ENCODE measurements at regions not wholly inside any gene's neighbourhood (a gene's known extent, or its start where the extent isn't known, plus 50 kb on each side); places are given as distances from the start of the nearest gene placed in this dataset.
"Not testable (repeated sequence)": the region's sequence is repeated elsewhere in the genome, so short reads cannot be mapped to it uniquely, and the experiment has no call there.

GRCh38 chr1:147061880-147062279 lies 110.4 kb downstream of the PRKAB2 start:
- not testable (repeated sequence) for H3K4me1 ChIP-seq (ENCODE audit: control insufficient read depth, insufficient read depth, low read length, unreplicated experiment); H3K36me3 ChIP-seq (ENCODE audit: insufficient read depth, low read length); H3K79me2 ChIP-seq (ENCODE audit: control insufficient read depth, insufficient read depth, low read length, unreplicated experiment); H3K27me3 ChIP-seq (ENCODE audit: insufficient read depth, low read length); H2AFZ ChIP-seq (ENCODE audit: low read length, unreplicated experiment); H3K4me3 ChIP-seq (ENCODE audit: low read depth, low read length); H3K27ac ChIP-seq (ENCODE audit: low read depth, low read length)

GRCh38 chr1:147053269-147053668 lies 115.1 kb downstream of the NBPF12 start:
- no peaks in the 10 kb centered on the region for H3K79me2 ChIP-seq (ENCODE audit: control insufficient read depth, insufficient read depth, low read length, unreplicated experiment)
- no peak overlapping the region for H3K27ac ChIP-seq (ENCODE audit: low read depth, low read length)
- H3K36me3 ChIP-seq (ENCODE audit: insufficient read depth, low read length): no peaks in the 10 kb centered on the region
- H3K4me3 ChIP-seq (ENCODE audit: low read depth, low read length): no peak overlapping the region
- H3K4me1 ChIP-seq (ENCODE audit: control insufficient read depth, insufficient read depth, low read length, unreplicated experiment): no peaks in the 10 kb centered on the region
- H3K27me3 ChIP-seq (ENCODE audit: insufficient read depth, low read length): peaks cover 25% of the 10 kb centered on the region
- H2AFZ ChIP-seq (ENCODE audit: low read length, unreplicated experiment): no peak overlapping the region

GRCh38 chr1:147052677-147053076 lies 114.6 kb downstream of the NBPF12 start:
- Histone ChIP-seq H3K27me3 (ENCODE audit: insufficient read depth, low read length) (peaks cover 28% of the 10 kb centered on the region), H3K36me3 (ENCODE audit: insufficient read depth, low read length) (no peaks in the 10 kb centered on the region), H3K27ac (ENCODE audit: low read depth, low read length) (no peak overlapping the region), H2AFZ (ENCODE audit: low read length, unreplicated experiment) (no peak overlapping the region), H3K4me3 (ENCODE audit: low read depth, low read length) (no peak overlapping the region), H3K4me1 (ENCODE audit: control insufficient read depth, insufficient read depth, low read length, unreplicated experiment) (no peaks in the 10 kb centered on the region), H3K79me2 (ENCODE audit: control insufficient read depth, insufficient read depth, low read length, unreplicated experiment) (no peaks in the 10 kb centered on the region)

- Histone ChIP-seq H3K79me2 (ENCODE audit: control insufficient read depth, insufficient read depth, low read length, unreplicated experiment) (no peaks in the 10 kb centered on the region), H3K4me3 (ENCODE audit: low read depth, low read length) (no peak overlapping the region), H2AFZ (ENCODE audit: low read length, unreplicated experiment) (no peak overlapping the region), H3K4me1 (ENCODE audit: control insufficient read depth, insufficient read depth, low read length, unreplicated experiment) (no peaks in the 10 kb centered on the region), H3K36me3 (ENCODE audit: insufficient read depth, low read length) (no peaks in the 10 kb centered on the region), H3K27ac (ENCODE audit: low read depth, low read length) (no peak overlapping the region), H3K27me3 (ENCODE audit: insufficient read depth, low read length) (peaks cover 26% of the 10 kb centered on the region)
These were observed 114.0 kb downstream of the NBPF12 start for GRCh38 chr1:147052143-147052542.

GRCh38 chr1:147051136-147051535 lies 113.0 kb downstream of the NBPF12 start:
- Histone ChIP-seq H3K4me1 (ENCODE audit: control insufficient read depth, insufficient read depth, low read length, unreplicated experiment) (no peaks in the 10 kb centered on the region), H3K27ac (ENCODE audit: low read depth, low read length) (no peak overlapping the region), H3K27me3 (ENCODE audit: insufficient read depth, low read length) (peaks cover 21% of the 10 kb centered on the region), H3K36me3 (ENCODE audit: insufficient read depth, low read length) (no peaks in the 10 kb centered on the region), H3K4me3 (ENCODE audit: low read depth, low read length) (no peak overlapping the region), H3K79me2 (ENCODE audit: control insufficient read depth, insufficient read depth, low read length, unreplicated experiment) (no peaks in the 10 kb centered on the region), H2AFZ (ENCODE audit: low read length, unreplicated experiment) (no peak overlapping the region)

- Histone ChIP-seq H3K79me2 (ENCODE audit: control insufficient read depth, insufficient read depth, low read length, unreplicated experiment) (no peaks in the 10 kb centered on the region), H3K4me3 (ENCODE audit: low read depth, low read length) (no peak overlapping the region), H3K27me3 (ENCODE audit: insufficient read depth, low read length) (peaks cover 21% of the 10 kb centered on the region), H3K4me1 (ENCODE audit: control insufficient read depth, insufficient read depth, low read length, unreplicated experiment) (no peaks in the 10 kb centered on the region), H3K36me3 (ENCODE audit: insufficient read depth, low read length) (no peaks in the 10 kb centered on the region), H2AFZ (ENCODE audit: low read length, unreplicated experiment) (no peak overlapping the region), H3K27ac (ENCODE audit: low read depth, low read length) (no peak overlapping the region)
These were observed 112.5 kb downstream of the NBPF12 start for GRCh38 chr1:147050654-147051053.

GRCh38 chr1:147046863-147047394 lies 108.8 kb downstream of the NBPF12 start:
- not testable (repeated sequence) for H3K27ac ChIP-seq (ENCODE audit: low read depth, low read length); H2AFZ ChIP-seq (ENCODE audit: low read length, unreplicated experiment); H3K4me3 ChIP-seq (ENCODE audit: low read depth, low read length); H3K79me2 ChIP-seq (ENCODE audit: control insufficient read depth, insufficient read depth, low read length, unreplicated experiment); H3K36me3 ChIP-seq (ENCODE audit: insufficient read depth, low read length); H3K4me1 ChIP-seq (ENCODE audit: control insufficient read depth, insufficient read depth, low read length, unreplicated experiment)
- H3K27me3 ChIP-seq (ENCODE audit: insufficient read depth, low read length): peaks cover 17% of the 10 kb centered on the region

GRCh38 chr1:147046189-147046862 lies 108.2 kb downstream of the NBPF12 start:
- Histone ChIP-seq H2AFZ (ENCODE audit: low read length, unreplicated experiment) (no peak overlapping the region), H3K4me3 (ENCODE audit: low read depth, low read length) (no peak overlapping the region), H3K27me3 (ENCODE audit: insufficient read depth, low read length) (peaks cover 19% of the 10 kb centered on the region), H3K4me1 (ENCODE audit: control insufficient read depth, insufficient read depth, low read length, unreplicated experiment) (no peaks in the 10 kb centered on the region), H3K27ac (ENCODE audit: low read depth, low read length) (no peak overlapping the region), H3K36me3 (ENCODE audit: insufficient read depth, low read length) (no peaks in the 10 kb centered on the region), H3K79me2 (ENCODE audit: control insufficient read depth, insufficient read depth, low read length, unreplicated experiment) (no peaks in the 10 kb centered on the region)

All from ACC112 (cell line).